Naive thymus-derived CD8-positive, alpha-beta T cell (primary cell): ENCODE measurements at regions not wholly inside any gene's neighbourhood (a gene's known extent, or its start where the extent isn't known, plus 50 kb on each side); places are given as distances from the start of the nearest gene placed in this dataset.

Experiments used
- ATAC-seq, 2 donors: fragments of 150-1000 bp; cut with Tn5 transposase in 1 of 2; sonication (Bioruptor Pico), chemical (Tn5 transposase) in 1 of 2; 1 replicate in 1 of 2; 2 replicates in 1 of 2; pipeline ENCODE4 v1.10.0; 2021; ENCODE audit warnings: mild to moderate bottlenecking in 2 of 2, moderate library complexity in 2 of 2
- POLR2A ChIA-PET: fragments of 350-600 bp; sonication (Branson Sonifier 250); formaldehyde crosslinking; loops from one replicate; lab custom pipeline; 2021; ENCODE audit warnings: antibody characterized with exemption; lab: Charles Lee
- DNase-seq, 10 donors: peaks; one replicate each; pipeline versions ENCODE4 v3.0.0 to v3.0.0-alpha.2; 2020 to 2022
- H3K27ac Mint-ChIP-seq, 10 donors: one replicate each; pipeline ENCODE4 v1.8.0; 2020 to 2022; ENCODE audit warnings: mild to moderate bottlenecking in 10 of 10, mixed read lengths in 10 of 10, moderate library complexity in 4 of 10, inconsistent platforms in 1 of 10
- H3K27me3 Mint-ChIP-seq, 5 donors: one replicate each; pipeline ENCODE4 v1.8.0; 2021 to 2022; ENCODE audit warnings: mixed read lengths in 5 of 5
- H3K36me3 Mint-ChIP-seq, 3 donors: one replicate each; pipeline ENCODE4 v1.8.0; 2020 to 2022; ENCODE audit warnings: mixed read lengths in 3 of 3, mild to moderate bottlenecking in 2 of 3, inconsistent platforms in 1 of 3
- H3K4me1 Mint-ChIP-seq, 4 donors: one replicate each; pipeline ENCODE4 v1.8.0; 2021 to 2022; ENCODE audit warnings: mixed read lengths in 4 of 4
- H3K4me3 Mint-ChIP-seq, 10 donors: one replicate each; pipeline ENCODE4 v1.8.0; 2020 to 2022; ENCODE audit warnings: mild to moderate bottlenecking in 10 of 10, mixed read lengths in 10 of 10, moderate library complexity in 6 of 10, inconsistent platforms in 1 of 10
- H3K9me3 Mint-ChIP-seq, 9 donors: one replicate each; pipeline ENCODE4 v1.8.0; 2020 to 2022; ENCODE audit warnings: mixed read lengths in 9 of 9, mild to moderate bottlenecking in 3 of 9, inconsistent platforms in 1 of 9, moderate library complexity in 1 of 9

DNA sequence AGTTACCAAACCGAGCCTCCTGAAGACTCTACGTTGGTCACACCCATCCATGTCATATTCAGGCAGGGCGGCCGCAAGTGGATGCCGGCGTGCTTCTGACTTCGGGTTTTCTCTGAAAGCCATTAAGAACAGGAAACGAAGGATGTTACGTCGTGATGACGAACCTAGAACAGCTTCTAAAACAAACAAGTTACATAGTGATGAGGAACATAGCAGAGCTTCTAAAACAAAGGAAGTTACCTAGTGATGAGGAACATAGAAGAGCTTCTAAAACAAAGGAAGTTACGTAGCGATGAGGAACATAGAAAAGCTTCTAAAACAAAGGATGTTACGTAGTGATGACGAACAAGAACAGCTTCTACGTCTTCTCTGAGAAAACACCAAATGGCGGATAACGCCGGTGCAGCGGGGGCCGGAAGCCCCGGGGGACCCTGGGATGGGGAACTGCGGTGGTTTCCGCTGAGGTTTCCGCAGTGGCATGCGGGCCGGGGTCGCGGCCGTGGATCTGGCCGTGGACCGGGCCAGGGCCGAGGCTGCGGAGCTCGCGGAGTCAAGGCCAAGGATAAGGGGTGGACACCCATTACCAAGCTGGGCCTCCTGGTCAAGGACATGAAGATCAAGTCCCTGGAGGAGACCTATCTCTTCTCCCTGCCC is 141.1 kb downstream of the SOCS6 start:
- Mint-ChIP-seq H3K36me3 (no peaks in the 10 kb centered on the region), H3K27ac (no peak overlapping the region), H3K4me1 (no peaks in the 10 kb centered on the region), H3K9me3 (no peaks in the 10 kb centered on the region), H3K4me3 (no peak overlapping the region), H3K27me3 (peaks cover 0 to 2% (median 2%) of the 10 kb centered on the region in 5 donors)
- no peak for DNase-seq
- POLR2A ChIA-PET, result no interaction called here
- no peak for ATAC-seq

GRCh38 chr18:70428439-70428838 is 139.6 kb downstream of the SOCS6 start:
- ATAC-seq (no peak), DNase-seq (no peak)
- H3K9me3 Mint-ChIP-seq, result no peaks in the 10 kb centered on the region
- H3K4me3 Mint-ChIP-seq, result no peak overlapping the region
- H3K27me3 Mint-ChIP-seq, result peaks cover 0 to 2% (median 2%) of the 10 kb centered on the region in 5 donors
- POLR2A ChIA-PET, result no interaction called here
- H3K27ac Mint-ChIP-seq, result no peak overlapping the region
- no peaks in the 10 kb centered on the region for H3K36me3 Mint-ChIP-seq
- no peaks in the 10 kb centered on the region for H3K4me1 Mint-ChIP-seq

DNA sequence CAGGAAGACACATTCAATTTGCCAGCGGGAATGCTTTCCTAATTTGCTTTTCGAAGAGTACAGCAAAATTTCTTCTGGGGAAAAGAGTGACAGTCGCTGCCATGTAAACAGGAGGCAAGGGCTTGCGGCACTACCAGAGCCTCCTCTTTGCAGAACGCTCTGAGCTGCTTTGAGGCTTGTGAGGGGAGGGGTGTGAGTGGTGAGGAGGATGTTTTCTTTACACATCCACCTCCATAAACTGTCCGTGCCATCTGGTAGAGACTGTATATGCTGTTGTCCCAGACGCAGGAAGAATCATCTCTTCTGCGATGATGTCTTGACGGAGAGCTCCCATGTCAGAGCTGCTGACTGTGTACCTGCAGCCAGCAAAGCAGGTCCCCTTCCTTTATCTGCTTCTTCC is 138.0 kb downstream of the SOCS6 start:
- no peak overlapping the region for H3K4me3 Mint-ChIP-seq
- no peak for ATAC-seq
- no peaks in the 10 kb centered on the region for H3K36me3 Mint-ChIP-seq
- peaks cover 0 to 2% (median 2%) of the 10 kb centered on the region in 5 donors for H3K27me3 Mint-ChIP-seq
- POLR2A ChIA-PET, result no interaction called here
- peaks cover 0 to 4% (median under 1%) of the 10 kb centered on the region in 4 donors for H3K4me1 Mint-ChIP-seq
- H3K27ac Mint-ChIP-seq, result no peak overlapping the region
- no peaks in the 10 kb centered on the region for H3K9me3 Mint-ChIP-seq
- no peak for DNase-seq

DNA sequence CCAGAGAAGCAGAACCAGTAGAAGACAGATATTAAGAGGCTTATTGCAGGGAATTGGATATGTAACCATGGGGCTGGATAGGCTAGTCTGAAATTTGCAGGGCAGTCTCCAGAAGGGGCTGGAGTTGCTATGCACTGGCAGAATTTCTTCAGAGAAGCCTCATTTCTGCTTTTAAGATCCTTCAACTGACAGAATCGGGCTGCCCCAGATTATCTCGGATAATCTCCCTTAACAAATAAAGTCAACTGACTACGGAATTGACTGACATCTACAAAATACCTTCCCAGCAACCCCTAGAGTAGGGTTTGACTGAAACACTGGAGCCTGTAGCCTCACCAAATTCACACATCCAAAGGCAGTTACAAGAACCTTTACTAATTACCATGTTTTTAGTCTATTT is 136.4 kb downstream of the SOCS6 start:
- DNase-seq (no peak), ATAC-seq (no peak)
- H3K4me1 Mint-ChIP-seq, result peaks cover 0 to 4% (median under 1%) of the 10 kb centered on the region in 4 donors
- POLR2A ChIA-PET, result no interaction called here
- no peak overlapping the region for H3K27ac Mint-ChIP-seq
- H3K36me3 Mint-ChIP-seq, result no peaks in the 10 kb centered on the region
- no peak overlapping the region for H3K4me3 Mint-ChIP-seq
- peaks cover 0 to 8% (median 2%) of the 10 kb centered on the region in 5 donors for H3K27me3 Mint-ChIP-seq
- H3K9me3 Mint-ChIP-seq, result no peaks in the 10 kb centered on the region

- ATAC-seq (no peak), DNase-seq (no peak)
- Mint-ChIP-seq H3K27me3 (peaks cover 0 to 8% (median 2%) of the 10 kb centered on the region in 5 donors), H3K4me3 (no peak overlapping the region), H3K27ac (no peak overlapping the region), H3K36me3 (no peaks in the 10 kb centered on the region), H3K4me1 (peaks cover 0 to 4% (median under 1%) of the 10 kb centered on the region in 4 donors), H3K9me3 (no peaks in the 10 kb centered on the region)
- POLR2A ChIA-PET, result no interaction called here
Observed at GRCh38 chr18:70423988-70424387, 135.1 kb downstream of the SOCS6 start.

GRCh38 chr18:70423120-70423519 is 134.3 kb downstream of the SOCS6 start:
- no peak overlapping the region for H3K27ac Mint-ChIP-seq
- no peaks in the 10 kb centered on the region for H3K36me3 Mint-ChIP-seq
- no peak for DNase-seq
- no peak overlapping the region for H3K4me3 Mint-ChIP-seq
- H3K9me3 Mint-ChIP-seq, result no peaks in the 10 kb centered on the region
- H3K27me3 Mint-ChIP-seq, result peaks cover 0 to 8% (median 2%) of the 10 kb centered on the region in 5 donors
- no peak for ATAC-seq
- H3K4me1 Mint-ChIP-seq, result peaks cover 0 to 4% (median under 1%) of the 10 kb centered on the region in 4 donors
- POLR2A ChIA-PET, result no interaction called here

GRCh38 chr18:70422391-70422965 is 133.6 kb downstream of the SOCS6 start:
- no peak for ATAC-seq
- POLR2A ChIA-PET, result no interaction called here
- H3K36me3 Mint-ChIP-seq, result no peaks in the 10 kb centered on the region
- H3K4me1 Mint-ChIP-seq, result peaks cover 0 to 4% (median under 1%) of the 10 kb centered on the region in 4 donors
- peaks cover 0 to 8% (median 0%) of the 10 kb centered on the region in 5 donors for H3K27me3 Mint-ChIP-seq
- no peak overlapping the region for H3K27ac Mint-ChIP-seq
- H3K9me3 Mint-ChIP-seq, result no peaks in the 10 kb centered on the region
- no peak overlapping the region for H3K4me3 Mint-ChIP-seq
- no peak for DNase-seq

DNA sequence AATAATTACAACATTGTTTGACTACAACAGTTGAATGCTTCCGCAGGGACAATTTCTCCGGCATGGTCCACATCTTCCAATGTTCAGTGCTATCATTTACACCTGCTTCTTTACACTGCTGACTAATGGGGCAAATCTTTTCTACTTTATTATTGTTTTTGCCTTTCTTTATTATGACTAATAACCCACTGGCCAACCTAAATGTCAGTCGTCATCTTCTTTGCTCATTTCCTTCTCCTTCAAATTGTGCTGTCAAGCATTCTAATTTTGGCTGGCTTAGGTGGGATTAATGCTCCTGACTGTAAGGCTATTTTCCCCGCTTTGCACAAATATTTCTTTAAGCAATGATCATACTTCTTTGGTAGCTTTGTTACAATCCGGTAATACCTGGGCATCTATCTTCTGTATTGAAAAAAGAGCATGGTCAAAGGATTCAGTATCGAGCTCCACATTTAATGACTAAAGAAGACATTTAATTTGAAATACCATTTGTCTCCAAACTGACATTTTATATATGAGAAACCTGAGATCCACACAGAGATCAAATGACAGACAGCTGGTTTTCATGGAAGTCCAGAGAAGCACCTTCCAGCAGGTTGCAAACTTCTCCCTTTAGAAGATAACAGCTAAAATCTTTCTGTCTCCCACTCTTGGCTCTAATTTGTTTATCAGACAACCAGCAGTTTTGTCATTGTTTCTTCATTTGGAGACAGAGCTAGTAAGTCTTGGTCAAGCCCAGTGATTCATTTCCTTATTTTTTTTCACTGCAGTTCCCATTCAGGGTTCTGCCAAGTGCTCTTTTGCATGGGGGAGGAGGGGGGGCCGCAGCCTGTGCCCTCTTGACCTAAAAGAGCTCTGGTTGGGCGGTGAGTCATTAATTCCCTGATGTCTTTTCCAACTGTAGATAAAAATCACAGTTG is 132.9 kb downstream of the SOCS6 start:
- DNase-seq, result no peak
- no peaks in the 10 kb centered on the region for H3K9me3 Mint-ChIP-seq

GRCh38 chr18:70420146-70420898 is 131.5 kb downstream of the SOCS6 start:
- H3K27ac Mint-ChIP-seq, result no peak overlapping the region
- POLR2A ChIA-PET, result no interaction called here
- ATAC-seq (no peak), DNase-seq (no peak)
- H3K36me3 Mint-ChIP-seq, result no peaks in the 10 kb centered on the region
- H3K4me3 Mint-ChIP-seq, result no peak overlapping the region
- no peaks in the 10 kb centered on the region for H3K9me3 Mint-ChIP-seq
- peaks cover 2 to 18% (median 3%) of the 10 kb centered on the region in 5 donors for H3K27me3 Mint-ChIP-seq
- peaks cover 0 to 4% (median under 1%) of the 10 kb centered on the region in 4 donors for H3K4me1 Mint-ChIP-seq

More for the DNA sequence above, 132.9 kb downstream of the SOCS6 start:
- H3K27ac Mint-ChIP-seq, result no peak overlapping the region
- no peak for ATAC-seq
- peaks cover 0 to 8% (median 0%) of the 10 kb centered on the region in 5 donors for H3K27me3 Mint-ChIP-seq
- H3K36me3 Mint-ChIP-seq, result no peaks in the 10 kb centered on the region
- no peak overlapping the region for H3K4me3 Mint-ChIP-seq
- POLR2A ChIA-PET, result no interaction called here
- H3K4me1 Mint-ChIP-seq, result peaks cover 0 to 4% (median under 1%) of the 10 kb centered on the region in 4 donors

GRCh38 chr18:70419526-70419925 is 130.7 kb downstream of the SOCS6 start:
- Mint-ChIP-seq H3K4me3 (no peak overlapping the region), H3K4me1 (peaks cover 0 to 4% (median under 1%) of the 10 kb centered on the region in 4 donors), H3K27me3 (peaks cover 3 to 18% (median 4%) of the 10 kb centered on the region in 5 donors), H3K27ac (no peak overlapping the region), H3K36me3 (no peaks in the 10 kb centered on the region), H3K9me3 (no peaks in the 10 kb centered on the region)
- DNase-seq (no peak), ATAC-seq (no peak)
- POLR2A ChIA-PET, result no interaction called here

- Mint-ChIP-seq H3K4me3 (no peak overlapping the region), H3K4me1 (peaks cover 0 to 4% (median under 1%) of the 10 kb centered on the region in 4 donors), H3K27me3 (peaks cover 3 to 18% (median 4%) of the 10 kb centered on the region in 5 donors), H3K27ac (no peak overlapping the region), H3K36me3 (no peaks in the 10 kb centered on the region), H3K9me3 (no peaks in the 10 kb centered on the region)
- no peak for ATAC-seq
- no peak for DNase-seq
- POLR2A ChIA-PET, result no interaction called here
Observed at GRCh38 chr18:70418546-70419311, 129.9 kb downstream of the SOCS6 start.

DNA sequence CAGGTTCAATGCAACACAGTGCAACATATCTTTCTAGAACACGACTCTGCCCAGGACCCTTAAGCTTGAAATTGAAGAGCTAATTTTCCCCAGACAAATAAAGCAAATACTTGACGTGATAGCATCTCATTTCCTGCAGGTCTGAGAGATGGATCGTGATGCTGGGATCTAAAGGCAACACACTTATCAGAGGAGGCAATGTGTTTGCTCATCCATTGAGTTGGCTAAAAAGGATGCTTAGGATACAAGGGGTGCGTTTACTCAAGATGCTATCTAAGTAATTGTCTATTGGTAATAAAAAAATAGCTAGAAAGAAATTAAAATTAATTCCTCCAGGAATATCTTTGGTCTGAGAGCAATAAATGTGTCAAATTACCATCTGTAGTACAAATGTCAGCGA is 129.0 kb downstream of the SOCS6 start:
- DNase-seq, result no peak
- Mint-ChIP-seq H3K27ac (no peak overlapping the region), H3K4me3 (no peak overlapping the region)

More for the DNA sequence above, 129.0 kb downstream of the SOCS6 start:
- Mint-ChIP-seq H3K9me3 (no peaks in the 10 kb centered on the region), H3K4me1 (peaks cover 0 to 4% (median 0%) of the 10 kb centered on the region in 4 donors), H3K36me3 (no peaks in the 10 kb centered on the region), H3K27me3 (peaks cover 3 to 18% (median 4%) of the 10 kb centered on the region in 5 donors)
- POLR2A ChIA-PET, result no interaction called here
- no peak for ATAC-seq
